Naive B cell (primary cell): ENCODE measurements at regions not wholly inside any gene's neighbourhood (a gene's known extent, or its start where the extent isn't known, plus 50 kb on each side); places are given as distances from the start of the nearest gene placed in this dataset.

Source experiments
- ATAC-seq, 2 donors: fragments of 150-1000 bp; cut with Tn5 transposase; 2 replicates each; pipeline ENCODE4 v1.10.0; 2021; ENCODE audit warnings: low read depth in 2 of 2, mild to moderate bottlenecking in 2 of 2, moderate library complexity in 2 of 2
- DNase-seq: peaks from one replicate; pipeline ENCODE4 v3.0.0; 2022
- H3K27ac Mint-ChIP-seq, 6 donors: one replicate each; pipeline ENCODE4 v1.8.0; 2020 to 2022; ENCODE audit warnings: mild to moderate bottlenecking in 6 of 6, mixed read lengths in 6 of 6, moderate library complexity in 5 of 6, inconsistent platforms in 2 of 6
- H3K27me3 Mint-ChIP-seq, 3 donors: one replicate each; pipeline ENCODE4 v1.8.0; 2021 to 2022; ENCODE audit warnings: mixed read lengths in 3 of 3, mild to moderate bottlenecking in 1 of 3
- H3K36me3 Mint-ChIP-seq, 2 donors: one replicate each; pipeline ENCODE4 v1.8.0; 2020 to 2022; ENCODE audit warnings: mixed read lengths in 2 of 2, inconsistent platforms in 1 of 2, mild to moderate bottlenecking in 1 of 2
- H3K4me1 Mint-ChIP-seq, 3 donors: one replicate each; pipeline ENCODE4 v1.8.0; 2020 to 2022; ENCODE audit warnings: mixed read lengths in 3 of 3, inconsistent platforms in 1 of 3, mild to moderate bottlenecking in 1 of 3, moderate library complexity in 1 of 3
- H3K4me3 Mint-ChIP-seq, 8 donors: one replicate each; pipeline ENCODE4 v1.8.0; 2020 to 2022; ENCODE audit warnings: mild to moderate bottlenecking in 8 of 8, mixed read lengths in 8 of 8, moderate library complexity in 8 of 8, inconsistent platforms in 2 of 8
- H3K9me3 Mint-ChIP-seq, 7 donors: one replicate each; pipeline ENCODE4 v1.8.0; 2020 to 2022; ENCODE audit warnings: mixed read lengths in 7 of 7, mild to moderate bottlenecking in 5 of 7, inconsistent platforms in 2 of 7, moderate library complexity in 1 of 7

DNA sequence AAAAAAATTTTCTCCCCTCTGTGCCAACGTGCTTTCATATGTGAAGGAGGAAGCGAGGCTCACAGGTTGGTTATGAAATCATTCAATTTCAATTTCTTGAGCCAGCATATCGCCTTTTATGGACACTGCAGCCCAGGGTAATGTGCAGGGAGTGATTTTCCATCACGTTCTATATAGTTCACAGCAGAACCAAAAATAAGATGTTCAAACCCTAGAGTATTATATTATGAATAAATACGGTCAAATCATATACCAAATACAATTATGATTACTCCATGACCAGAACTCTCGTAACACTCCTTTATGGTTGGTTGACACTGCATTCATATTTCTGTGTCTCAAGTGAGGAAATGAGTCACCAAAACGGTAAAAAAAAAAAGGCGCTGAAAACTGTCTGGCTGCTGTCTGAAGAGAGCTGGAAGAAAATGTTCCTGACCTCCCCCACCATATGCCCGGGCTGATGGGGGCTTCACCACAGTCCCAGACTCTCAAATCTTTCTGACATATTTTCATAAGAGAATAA, 75.8 kb upstream of the UBAC2 start:
- H3K36me3 Mint-ChIP-seq: no peaks in the 10 kb centered on the region
- ATAC-seq (peak in 1 of 2 donors; percentile 18), DNase-seq (no peak)
- H3K27me3 Mint-ChIP-seq: peaks cover 18 to 26% (median 23%) of the 10 kb centered on the region in 3 donors
- peaks cover 0 to 6% (median 2%) of the 10 kb centered on the region in 7 donors for H3K9me3 Mint-ChIP-seq
- H3K4me1 Mint-ChIP-seq: peaks cover 0 to 18% (median 12%) of the 10 kb centered on the region in 3 donors
- peak overlapping the region in 1 of 6 donors; percentile 60 for H3K27ac Mint-ChIP-seq
- H3K4me3 Mint-ChIP-seq: peak overlapping the region in 1 of 8 donors; percentile 5

- Mint-ChIP-seq H3K27ac (peak overlapping the region in 1 of 6 donors; percentile 60), H3K27me3 (peaks cover 16 to 26% (median 23%) of the 10 kb centered on the region in 3 donors), H3K36me3 (no peaks in the 10 kb centered on the region), H3K4me1 (peaks cover 0 to 16% (median 12%) of the 10 kb centered on the region in 3 donors), H3K9me3 (peaks cover 0 to 4% (median 2%) of the 10 kb centered on the region in 7 donors), H3K4me3 (peak overlapping the region in 1 of 8 donors; percentile 5)
- DNase-seq (no peak), ATAC-seq (no peak)
These were observed 75.2 kb upstream of the UBAC2 start for GRCh38 chr13:99125326-99125915.

DNA sequence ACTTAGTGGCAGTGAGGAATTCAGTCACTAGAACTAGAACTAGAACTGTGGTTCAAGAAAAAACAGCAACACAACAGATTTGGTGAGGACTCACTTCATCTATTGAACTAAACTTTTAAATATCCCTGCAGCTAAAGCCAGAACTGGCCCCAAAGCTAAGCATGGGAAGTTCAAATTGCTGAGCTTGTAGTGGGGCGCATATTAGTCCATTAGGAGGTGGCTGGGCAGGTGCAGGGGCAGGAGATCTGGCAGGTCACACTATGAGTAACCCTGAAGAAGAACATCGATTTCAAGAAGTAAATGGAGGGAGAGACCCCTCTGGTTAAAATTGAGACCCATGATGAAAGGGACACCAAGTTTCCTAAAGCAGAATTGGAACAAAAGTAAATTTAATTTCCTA, 73.8 kb upstream of the UBAC2 start:
- ATAC-seq (no peak), DNase-seq (no peak)
- Mint-ChIP-seq H3K27me3 (peaks cover 11 to 26% (median 23%) of the 10 kb centered on the region in 3 donors), H3K4me1 (peaks cover 0 to 12% (median 12%) of the 10 kb centered on the region in 3 donors), H3K27ac (no peak overlapping the region), H3K9me3 (peaks cover 0 to 2% (median 0%) of the 10 kb centered on the region in 7 donors), H3K4me3 (no peak overlapping the region), H3K36me3 (no peaks in the 10 kb centered on the region)

DNA sequence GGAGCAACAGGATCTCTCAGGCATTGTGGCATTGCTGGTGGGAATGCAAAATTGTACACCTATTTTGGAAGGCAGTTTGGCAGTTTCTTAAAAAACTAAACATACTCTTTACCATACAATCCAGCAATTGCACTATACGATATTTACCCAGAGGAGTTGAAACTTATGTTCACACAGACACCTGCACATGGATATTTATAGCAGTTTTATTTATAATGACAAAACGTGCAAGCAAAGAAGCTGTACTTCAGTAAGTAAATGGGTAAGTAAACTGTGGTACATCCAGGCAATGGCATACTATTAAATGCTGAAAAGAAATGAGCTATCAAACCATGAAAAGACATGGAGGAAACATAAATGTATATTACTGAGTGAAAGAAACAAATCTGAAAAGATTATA, 71.6 kb upstream of the UBAC2 start:
- Mint-ChIP-seq H3K27ac (no peak overlapping the region), H3K36me3 (no peaks in the 10 kb centered on the region), H3K4me3 (no peak overlapping the region), H3K9me3 (peaks cover 0 to 2% (median 0%) of the 10 kb centered on the region in 7 donors), H3K4me1 (peaks cover 0 to 12% (median 12%) of the 10 kb centered on the region in 3 donors), H3K27me3 (peaks cover 6 to 12% (median 11%) of the 10 kb centered on the region in 3 donors)
- DNase-seq: no peak
- ATAC-seq: no peak

GRCh38 chr13:99129951-99130350, 70.7 kb upstream of the UBAC2 start:
- Mint-ChIP-seq H3K36me3 (no peaks in the 10 kb centered on the region), H3K27me3 (peaks cover 5 to 6% (median 6%) of the 10 kb centered on the region in 3 donors), H3K4me3 (no peak overlapping the region), H3K9me3 (peaks cover 0 to 2% (median 0%) of the 10 kb centered on the region in 7 donors), H3K27ac (no peak overlapping the region), H3K4me1 (peaks cover 0 to 6% (median 6%) of the 10 kb centered on the region in 3 donors)
- DNase-seq (no peak), ATAC-seq (no peak)

- Mint-ChIP-seq H3K27me3 (peaks cover 0 to 6% (median 1%) of the 10 kb centered on the region in 3 donors), H3K27ac (peak overlapping the region in 1 of 6 donors; percentile 39), H3K4me1 (no peaks in the 10 kb centered on the region), H3K4me3 (no peak overlapping the region), H3K9me3 (peaks cover 0 to 2% (median 0%) of the 10 kb centered on the region in 7 donors), H3K36me3 (no peaks in the 10 kb centered on the region)
- no peak for DNase-seq
- no peak for ATAC-seq
These were observed 69.2 kb upstream of the UBAC2 start for GRCh38 chr13:99131410-99131809.

- no peaks in the 10 kb centered on the region for H3K4me1 Mint-ChIP-seq
- no peak overlapping the region for H3K4me3 Mint-ChIP-seq
- H3K27ac Mint-ChIP-seq: peak overlapping the region in 1 of 6 donors; percentile 80
- ATAC-seq (no peak), DNase-seq (no peak)
- H3K9me3 Mint-ChIP-seq: peaks cover 0 to 2% (median 0%) of the 10 kb centered on the region in 7 donors
- H3K27me3 Mint-ChIP-seq: peaks cover 0 to 6% (median 0%) of the 10 kb centered on the region in 3 donors
- H3K36me3 Mint-ChIP-seq: no peaks in the 10 kb centered on the region
These were observed 68.3 kb upstream of the UBAC2 start for GRCh38 chr13:99132295-99132835.

DNA sequence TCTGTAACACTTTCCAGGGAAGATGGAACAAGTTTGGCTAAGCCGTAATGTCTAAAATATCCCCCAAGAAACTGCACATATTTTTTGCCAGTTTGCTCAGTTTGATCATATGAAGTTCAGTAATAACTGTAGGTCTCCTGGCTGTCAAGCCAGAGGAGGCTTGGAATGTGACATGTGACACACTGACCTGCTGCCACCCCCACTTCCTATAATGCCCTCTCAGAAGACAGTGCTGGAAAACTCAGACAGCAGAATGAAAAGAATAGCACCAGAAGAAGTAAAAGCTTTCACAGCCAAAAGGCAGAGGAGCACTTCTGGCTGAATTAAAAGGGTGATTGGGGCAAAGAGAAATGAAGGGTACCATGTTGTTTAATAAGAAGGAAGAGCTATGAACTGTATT, 67.4 kb upstream of the UBAC2 start:
- H3K36me3 Mint-ChIP-seq: no peaks in the 10 kb centered on the region
- H3K27ac Mint-ChIP-seq: no peak overlapping the region
- DNase-seq (no peak), ATAC-seq (no peak)
- H3K9me3 Mint-ChIP-seq: peaks cover 0 to 2% (median 0%) of the 10 kb centered on the region in 7 donors
- H3K4me1 Mint-ChIP-seq: no peaks in the 10 kb centered on the region
- peaks cover 0 to 6% (median 0%) of the 10 kb centered on the region in 3 donors for H3K27me3 Mint-ChIP-seq
- no peak overlapping the region for H3K4me3 Mint-ChIP-seq

DNA sequence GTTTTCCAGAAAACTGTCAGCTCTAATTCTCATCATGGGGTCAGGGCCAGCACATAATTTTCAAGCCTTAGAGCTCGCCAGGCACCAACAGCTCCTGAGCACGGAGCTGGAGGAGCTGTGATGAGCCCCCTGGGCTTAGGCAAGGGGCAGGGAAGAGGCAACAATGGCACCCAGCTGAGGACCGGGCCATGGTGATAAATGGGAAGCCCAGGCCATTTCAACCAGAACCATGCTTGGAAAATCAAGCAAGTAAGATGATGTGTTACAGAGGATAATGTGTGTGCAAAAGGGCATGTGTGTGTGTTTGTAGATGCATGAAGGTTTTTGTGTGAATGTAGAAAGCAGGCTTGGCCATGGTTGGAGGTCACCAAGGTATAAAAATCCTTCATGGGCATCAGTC, 66.8 kb upstream of the UBAC2 start:
- Mint-ChIP-seq H3K27ac (no peak overlapping the region), H3K4me3 (no peak overlapping the region), H3K4me1 (no peaks in the 10 kb centered on the region), H3K36me3 (no peaks in the 10 kb centered on the region), H3K9me3 (peaks cover 0 to 2% (median 0%) of the 10 kb centered on the region in 7 donors), H3K27me3 (peaks cover 0 to 6% (median 4%) of the 10 kb centered on the region in 3 donors)
- DNase-seq (no peak), ATAC-seq (no peak)

DNA sequence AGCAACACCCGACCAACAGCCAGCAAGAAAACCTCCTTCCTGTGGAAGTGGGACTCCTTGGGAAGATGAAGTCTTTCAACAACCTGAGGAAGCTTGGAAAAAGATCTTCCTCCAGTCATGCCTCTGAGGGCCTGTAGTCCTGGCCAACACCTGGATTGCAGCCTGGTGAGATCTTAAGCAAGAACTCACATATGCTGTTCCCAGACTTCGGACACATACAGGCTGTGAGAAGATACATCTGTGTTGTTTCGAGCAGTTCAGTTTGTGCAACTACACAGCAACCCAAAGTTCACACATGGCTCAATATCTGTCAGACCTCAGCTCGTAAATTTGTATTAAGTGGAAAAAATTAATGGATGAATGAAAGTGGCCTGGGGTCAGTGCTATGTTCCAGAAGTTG, 65.1 kb upstream of the UBAC2 start:
- H3K36me3 Mint-ChIP-seq: no peaks in the 10 kb centered on the region
- no peaks in the 10 kb centered on the region for H3K4me1 Mint-ChIP-seq
- H3K27me3 Mint-ChIP-seq: peaks cover 0 to 6% (median 4%) of the 10 kb centered on the region in 3 donors
- ATAC-seq (no peak), DNase-seq (no peak)
- peaks cover 0 to 2% (median 0%) of the 10 kb centered on the region in 7 donors for H3K9me3 Mint-ChIP-seq
- no peak overlapping the region for H3K4me3 Mint-ChIP-seq
- H3K27ac Mint-ChIP-seq: no peak overlapping the region

- Mint-ChIP-seq H3K9me3 (peaks cover 0 to 11% (median 2%) of the 10 kb centered on the region in 7 donors), H3K36me3 (peaks cover 0 to 3% of the 10 kb centered on the region in 2 donors), H3K27ac (no peak overlapping the region), H3K27me3 (peaks cover 3 to 14% (median 4%) of the 10 kb centered on the region in 3 donors), H3K4me3 (no peak overlapping the region), H3K4me1 (no peaks in the 10 kb centered on the region)
- no peak for DNase-seq
- ATAC-seq: no peak
These were observed 64.2 kb upstream of the UBAC2 start for GRCh38 chr13:99136427-99136954.

DNA sequence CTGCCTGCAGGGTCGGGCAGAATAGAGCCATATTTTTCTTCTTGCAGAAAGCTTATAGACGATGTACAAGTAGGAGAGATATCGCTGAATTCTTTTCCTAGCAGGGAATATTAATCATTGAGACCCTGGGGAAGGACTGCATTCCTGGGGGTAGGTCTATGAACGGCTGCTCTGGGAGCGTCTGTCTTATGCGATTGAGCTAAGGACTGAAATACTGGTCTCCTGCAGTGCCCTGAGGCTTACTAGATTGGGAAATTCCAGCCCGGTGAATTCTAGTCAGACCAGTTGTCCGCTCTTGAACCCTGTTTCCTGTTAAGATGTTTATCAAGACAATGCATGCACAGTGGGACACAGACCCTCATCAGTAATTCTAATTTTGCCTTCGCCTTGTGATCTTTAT, 59.8 kb upstream of the UBAC2 start:
- peaks cover 0 to 5% of the 10 kb centered on the region in 2 donors for H3K36me3 Mint-ChIP-seq
- no peak for DNase-seq
- peaks cover 0 to 5% (median 0%) of the 10 kb centered on the region in 3 donors for H3K4me1 Mint-ChIP-seq
- peaks cover 23 to 29% (median 24%) of the 10 kb centered on the region in 3 donors for H3K27me3 Mint-ChIP-seq
- no peak overlapping the region for H3K4me3 Mint-ChIP-seq
- H3K9me3 Mint-ChIP-seq: peaks cover 0 to 18% (median 3%) of the 10 kb centered on the region in 7 donors
- H3K27ac Mint-ChIP-seq: no peak overlapping the region
- ATAC-seq: no peak

- H3K27ac Mint-ChIP-seq: peak overlapping the region in 1 of 6 donors; percentile 70
- ATAC-seq (no peak), DNase-seq (no peak)
- peaks cover 0 to 18% (median 3%) of the 10 kb centered on the region in 7 donors for H3K9me3 Mint-ChIP-seq
- peaks cover 29 to 45% (median 34%) of the 10 kb centered on the region in 3 donors for H3K27me3 Mint-ChIP-seq
- peaks cover 0 to 13% of the 10 kb centered on the region in 2 donors for H3K36me3 Mint-ChIP-seq
- peaks cover 0 to 5% (median 0%) of the 10 kb centered on the region in 3 donors for H3K4me1 Mint-ChIP-seq
- H3K4me3 Mint-ChIP-seq: no peak overlapping the region
These were observed 56.8 kb upstream of the UBAC2 start for GRCh38 chr13:99143904-99144303.
